ENCODE measurements at regions not wholly inside any gene's neighbourhood (a gene's known extent, or its start where the extent isn't known, plus 50 kb on each side); places are given as distances from the start of the nearest gene placed in this dataset.

- intact Hi-C loops (cut with micrococcal nuclease): loop anchor here (10.0 kb wide), 1 partner anchor 749 kb away; no protein-coding TSS in a partner anchor
These were observed 298.5 kb upstream of the IZUMO3 start for GRCh38 chr9:24844217-24844616.

GRCh38 chr9:24841993-24842392 lies 296.3 kb upstream of the IZUMO3 start:
- DNase-seq (no peak), ATAC-seq (no peak)
- ChIA-PET POLR2A (no interaction called here), CTCF (no interaction called here)
- Mint-ChIP-seq H3K9me3 (peaks cover 21% of the 10 kb centered on the region), H3K4me3 (no peak overlapping the region), H3K36me3 (ENCODE audit: low read depth) (no peaks in the 10 kb centered on the region), H3K27ac (no peak overlapping the region), H3K27me3 (no peaks in the 10 kb centered on the region), H3K4me1 (ENCODE audit: low read depth) (no peaks in the 10 kb centered on the region)
- TF ChIP-seq, protein P1, sequence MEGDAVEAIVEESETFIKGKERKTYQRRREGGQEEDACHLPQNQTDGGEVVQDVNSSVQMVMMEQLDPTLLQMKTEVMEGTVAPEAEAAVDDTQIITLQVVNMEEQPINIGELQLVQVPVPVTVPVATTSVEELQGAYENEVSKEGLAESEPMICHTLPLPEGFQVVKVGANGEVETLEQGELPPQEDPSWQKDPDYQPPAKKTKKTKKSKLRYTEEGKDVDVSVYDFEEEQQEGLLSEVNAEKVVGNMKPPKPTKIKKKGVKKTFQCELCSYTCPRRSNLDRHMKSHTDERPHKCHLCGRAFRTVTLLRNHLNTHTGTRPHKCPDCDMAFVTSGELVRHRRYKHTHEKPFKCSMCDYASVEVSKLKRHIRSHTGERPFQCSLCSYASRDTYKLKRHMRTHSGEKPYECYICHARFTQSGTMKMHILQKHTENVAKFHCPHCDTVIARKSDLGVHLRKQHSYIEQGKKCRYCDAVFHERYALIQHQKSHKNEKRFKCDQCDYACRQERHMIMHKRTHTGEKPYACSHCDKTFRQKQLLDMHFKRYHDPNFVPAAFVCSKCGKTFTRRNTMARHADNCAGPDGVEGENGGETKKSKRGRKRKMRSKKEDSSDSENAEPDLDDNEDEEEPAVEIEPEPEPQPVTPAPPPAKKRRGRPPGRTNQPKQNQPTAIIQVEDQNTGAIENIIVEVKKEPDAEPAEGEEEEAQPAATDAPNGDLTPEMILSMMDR (IDR thresholded peaks at IDR 0.05): no peak
- intact Hi-C loops (cut with micrococcal nuclease): loop anchor here (10.0 kb wide), 1 partner anchor 747 kb away; no protein-coding TSS in a partner anchor

More at GRCh38 chr9:24844217-24844616, 298.5 kb upstream of the IZUMO3 start:
- ATAC-seq: no peak
- Mint-ChIP-seq H3K27ac (no peak overlapping the region), H3K4me3 (no peak overlapping the region), H3K4me1 (ENCODE audit: low read depth) (no peaks in the 10 kb centered on the region), H3K9me3 (peaks cover 22% of the 10 kb centered on the region), H3K27me3 (no peaks in the 10 kb centered on the region), H3K36me3 (ENCODE audit: low read depth) (no peaks in the 10 kb centered on the region)
- TF ChIP-seq, protein P1 (IDR thresholded peaks at IDR 0.05): no peak
- ChIA-PET CTCF (no interaction called here), POLR2A (no interaction called here)
- no peak for DNase-seq

- no peak overlapping the region for H3K27ac Mint-ChIP-seq
- H3K4me1 Mint-ChIP-seq (ENCODE audit: low read depth): no peaks in the 10 kb centered on the region
- peak; percentile 1 for DNase-seq
- no peaks in the 10 kb centered on the region for H3K36me3 Mint-ChIP-seq (ENCODE audit: low read depth)
- no peaks in the 10 kb centered on the region for H3K27me3 Mint-ChIP-seq
- no peak for ATAC-seq
- intact Hi-C loops (cut with micrococcal nuclease): no loop called here
- TF ChIP-seq, protein P1 (IDR thresholded peaks at IDR 0.05): no peak
- POLR2A ChIA-PET: no interaction called here
- CTCF ChIA-PET: interaction anchor here (0.6 to 1.2 kb wide), 2 partner anchors 15 to 24 kb away, joined by 3 read pairs; no protein-coding TSS in a partner anchor
- no peak overlapping the region for H3K4me3 Mint-ChIP-seq
- H3K9me3 Mint-ChIP-seq: peaks cover 23% of the 10 kb centered on the region
These were observed 286.6 kb upstream of the IZUMO3 start for GRCh38 chr9:24832307-24832706.

DNA sequence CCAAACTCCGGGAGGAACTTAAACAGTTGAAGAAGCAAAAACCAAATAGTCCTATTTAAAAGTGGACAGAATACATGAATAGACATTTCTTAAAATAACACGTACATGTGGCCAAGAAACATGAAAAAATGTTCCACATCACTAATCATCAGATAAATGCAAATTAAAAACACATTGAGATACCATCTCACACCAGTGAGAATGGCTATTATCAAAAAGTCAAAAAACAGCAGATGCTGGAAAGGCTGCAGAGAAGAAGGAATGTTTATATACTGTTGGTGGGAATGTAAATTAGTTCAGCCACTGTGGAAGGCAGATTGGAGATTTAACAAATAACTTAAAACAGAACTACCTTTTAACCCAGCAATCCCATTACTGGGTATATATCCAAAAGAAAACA lies 283.0 kb upstream of the IZUMO3 start:
- ChIA-PET CTCF (no interaction called here), POLR2A (no interaction called here)
- Mint-ChIP-seq H3K9me3 (peaks cover 33% of the 10 kb centered on the region), H3K4me1 (ENCODE audit: low read depth) (no peaks in the 10 kb centered on the region), H3K36me3 (ENCODE audit: low read depth) (no peaks in the 10 kb centered on the region), H3K27ac (no peak overlapping the region), H3K4me3 (no peak overlapping the region), H3K27me3 (no peaks in the 10 kb centered on the region)
- TF ChIP-seq, protein P1 (IDR thresholded peaks at IDR 0.05): no peak
- intact Hi-C loops (cut with micrococcal nuclease): no loop called here
- DNase-seq (no peak), ATAC-seq (no peak)

DNA sequence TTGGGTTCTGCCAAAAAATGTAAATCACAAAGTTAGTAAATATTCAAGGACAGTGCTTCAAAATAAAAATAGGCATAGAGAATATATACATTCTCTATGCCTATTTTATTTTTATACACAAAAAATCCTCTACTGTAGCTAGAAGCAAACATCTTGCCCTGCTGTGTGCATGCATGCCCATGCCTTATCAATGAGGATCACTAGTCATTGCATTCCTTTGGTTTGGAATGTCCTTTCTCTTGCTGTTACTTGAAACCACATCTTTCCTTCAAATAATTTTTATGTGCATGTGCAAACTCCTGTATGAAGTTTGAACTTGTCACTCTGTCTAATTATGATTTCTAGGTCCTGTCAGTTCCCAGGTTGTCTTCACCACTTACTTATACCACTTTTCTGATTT lies 278.9 kb upstream of the IZUMO3 start:
- no peaks in the 10 kb centered on the region for H3K36me3 Mint-ChIP-seq (ENCODE audit: low read depth)
- ATAC-seq (no peak), DNase-seq (no peak)
- H3K27ac Mint-ChIP-seq: no peak overlapping the region
- no peaks in the 10 kb centered on the region for H3K4me1 Mint-ChIP-seq (ENCODE audit: low read depth)
- peaks cover 41% of the 10 kb centered on the region for H3K9me3 Mint-ChIP-seq
- intact Hi-C loops (cut with micrococcal nuclease): no loop called here
- CTCF ChIA-PET: no interaction called here
- POLR2A ChIA-PET: no interaction called here
- no peak overlapping the region for H3K4me3 Mint-ChIP-seq
- H3K27me3 Mint-ChIP-seq: no peaks in the 10 kb centered on the region
- TF ChIP-seq, protein P1 (IDR thresholded peaks at IDR 0.05): no peak

All from activated CD8-positive, alpha-beta T cell treated with anti-CD3 and anti-CD28 coated beads for 36 hours (primary cell).